Middle frontal gyrus (tissue), 1 donor: ENCODE measurements at regions not wholly inside any gene's neighbourhood (a gene's known extent, or its start where the extent isn't known, plus 50 kb on each side); places are given as distances from the start of the nearest gene placed in this dataset.
"Not testable (repeated sequence)": the region's sequence is repeated elsewhere in the genome, so short reads cannot be mapped to it uniquely, and the experiment has no call there.

Source experiments
- DNase-seq: peaks from one replicate; pipeline ENCODE4 v3.0.0-alpha.2; 2015; ENCODE audit warnings: low spot score; ENCODE audit errors: extremely low spot score

DNA sequence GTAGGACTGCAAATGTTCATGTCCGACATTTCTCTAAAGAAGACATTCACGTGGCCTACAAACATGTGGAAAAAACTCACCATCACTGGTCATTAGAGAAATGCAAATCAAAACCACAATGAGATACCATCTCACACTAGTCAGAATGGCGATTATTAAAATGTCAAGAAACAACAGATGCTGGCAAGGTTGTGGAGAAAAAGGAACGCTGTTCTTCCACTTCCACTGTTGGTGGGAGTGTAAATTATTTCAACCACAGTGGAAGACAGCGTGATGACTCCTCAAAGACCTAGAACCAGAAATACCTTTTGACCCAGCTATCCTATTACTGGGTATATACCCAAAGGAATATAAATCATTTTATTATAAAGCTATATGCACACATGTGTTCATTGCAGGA lies 253.9 kb upstream of the UBASH3B start:
- DNase-seq: not testable (repeated sequence)

DNA sequence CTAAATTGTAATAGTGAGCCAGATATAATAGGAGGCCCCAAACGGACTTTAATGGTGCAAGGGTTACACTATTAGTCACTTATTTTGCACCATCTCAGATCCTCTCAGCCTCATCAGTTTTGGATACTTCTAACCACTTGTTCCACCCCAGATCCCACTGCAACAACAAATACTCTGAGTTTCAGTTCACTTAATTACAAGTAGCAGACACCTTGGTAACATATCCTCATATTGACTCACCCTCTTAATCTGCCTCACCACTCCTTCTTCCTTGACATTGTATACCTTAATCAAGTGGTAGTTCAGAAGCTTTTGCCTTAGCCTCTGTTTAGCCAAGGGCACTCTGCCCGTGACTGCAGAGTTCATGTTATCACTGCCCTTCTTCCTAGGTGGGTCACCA lies 256.1 kb upstream of the UBASH3B start:
- DNase-seq: no peak

DNA sequence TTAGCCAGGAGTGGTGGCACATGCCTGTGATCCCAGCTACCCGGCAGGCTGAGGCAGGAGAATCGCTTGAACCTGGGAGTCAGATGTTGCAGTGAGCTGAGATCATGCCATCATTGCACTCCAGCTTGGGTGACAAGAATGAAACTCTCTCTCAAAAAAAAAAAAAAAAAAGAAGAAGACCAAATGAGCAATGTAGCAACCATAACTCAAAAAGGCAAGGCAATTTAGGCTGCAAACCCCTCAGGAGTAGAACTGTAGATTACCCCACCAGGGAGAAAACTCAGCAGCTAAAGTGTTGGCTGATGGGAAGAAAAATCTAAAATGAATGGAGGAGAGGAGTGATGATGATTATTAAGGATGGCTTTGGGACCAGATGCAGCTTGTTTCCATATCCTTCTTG lies 256.7 kb upstream of the UBASH3B start:
- no peak for DNase-seq

DNA sequence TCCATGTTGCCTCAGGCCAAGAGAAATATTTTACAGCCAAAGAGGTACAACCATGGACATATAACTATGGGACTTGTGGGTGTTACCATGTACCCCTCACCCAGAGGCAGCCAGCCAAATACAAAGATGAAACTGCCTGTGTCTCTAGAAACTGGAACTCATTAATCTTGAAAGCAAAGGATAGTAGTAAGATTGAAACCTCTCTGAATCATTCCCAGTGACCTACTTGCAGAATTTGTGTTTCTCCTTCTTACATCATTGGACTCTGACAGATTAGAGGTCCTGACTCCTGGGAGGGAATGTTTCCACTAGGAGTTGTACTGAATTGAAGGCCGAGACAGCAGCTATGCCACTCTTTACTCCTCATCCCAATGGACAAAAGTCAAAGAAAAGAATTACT lies 257.4 kb upstream of the UBASH3B start:
- no peak for DNase-seq

DNA sequence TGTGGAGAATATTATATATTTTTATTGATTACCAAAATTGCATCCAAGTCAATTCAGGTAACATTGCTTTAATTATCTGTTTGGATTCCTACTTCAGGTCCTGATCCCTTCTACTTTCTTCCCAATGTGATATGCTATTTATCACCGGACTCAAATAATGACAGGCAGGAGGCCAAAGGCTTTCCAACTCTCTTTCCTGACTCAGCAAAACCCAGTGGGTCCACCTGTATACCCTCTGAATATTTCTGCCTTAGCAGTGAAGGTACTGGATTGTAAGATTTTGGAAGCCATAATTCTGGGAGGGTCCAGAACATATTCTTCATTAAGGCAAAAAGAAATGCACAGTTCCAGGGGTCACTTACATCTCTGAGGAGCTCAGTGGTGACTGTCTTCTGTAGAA lies 260.2 kb upstream of the UBASH3B start:
- DNase-seq: no peak

DNA sequence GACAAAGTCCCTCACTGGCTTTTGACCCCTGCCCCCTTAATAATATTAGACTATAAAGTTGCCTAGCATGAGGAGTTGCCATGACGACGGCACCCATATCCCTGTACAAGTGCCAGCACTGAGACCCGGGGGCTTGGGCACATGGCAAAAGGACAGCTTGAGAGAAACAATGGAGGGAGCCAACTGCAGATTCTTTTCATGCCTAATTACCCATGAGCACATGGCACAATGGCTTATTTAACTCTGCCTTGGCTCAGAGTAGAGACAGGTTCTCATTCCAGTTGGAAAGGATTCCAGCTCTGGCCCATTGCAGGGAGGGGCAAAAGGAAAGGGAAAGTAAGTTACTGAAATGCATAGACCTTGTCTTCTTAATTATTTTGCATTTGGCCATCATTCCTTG lies 261.2 kb upstream of the UBASH3B start:
- no peak for DNase-seq

DNA sequence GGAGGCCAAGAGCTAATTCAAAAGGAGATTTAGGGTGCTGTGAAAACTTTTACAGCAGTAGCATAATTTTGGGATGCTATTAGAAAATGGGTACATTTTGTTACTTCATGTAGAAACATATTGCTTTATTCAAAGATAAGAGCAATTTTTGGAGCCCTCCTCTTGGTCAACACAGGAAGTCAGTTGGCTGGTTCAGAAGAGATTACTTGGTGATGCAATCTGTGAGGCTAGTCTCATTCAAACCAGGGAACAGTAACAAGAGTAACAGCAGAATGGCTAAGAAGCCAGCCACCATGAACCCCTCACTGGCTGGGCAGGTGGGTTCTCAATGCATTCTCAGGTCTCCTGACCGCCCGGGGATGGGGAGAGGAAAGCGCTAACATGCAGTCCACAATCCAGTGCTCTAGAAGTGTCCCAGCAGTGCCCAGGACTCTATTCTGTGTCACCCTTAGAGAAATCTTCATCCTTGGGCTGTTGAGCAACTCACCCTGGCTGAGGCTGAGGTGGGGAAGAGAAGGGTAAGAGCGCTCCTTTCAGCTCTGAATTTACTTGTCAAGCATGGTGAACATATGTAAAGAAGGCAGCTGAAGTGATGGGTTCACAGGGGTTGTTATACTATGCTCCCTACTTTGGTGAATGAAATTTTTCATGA lies 262.2 kb upstream of the UBASH3B start:
- DNase-seq: no peak

DNA sequence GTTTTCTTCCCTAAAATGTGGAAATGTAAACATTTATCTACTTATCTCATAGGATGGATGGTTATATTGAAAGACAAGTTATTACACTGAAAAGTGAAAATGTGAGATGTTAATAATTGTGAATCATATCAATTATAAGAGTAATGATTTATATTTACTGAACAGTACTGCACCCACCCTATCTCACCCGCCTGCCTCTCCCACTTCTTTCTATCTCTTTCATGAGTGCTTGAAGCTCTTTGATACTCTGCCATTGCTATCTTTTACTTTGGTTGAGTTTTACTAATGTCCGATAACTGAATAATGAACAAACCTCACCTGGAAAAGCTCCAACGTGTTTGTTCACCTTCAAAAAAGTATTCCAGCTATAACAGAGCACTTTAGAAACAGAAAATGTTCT lies 263.0 kb upstream of the UBASH3B start:
- DNase-seq: no peak

DNA sequence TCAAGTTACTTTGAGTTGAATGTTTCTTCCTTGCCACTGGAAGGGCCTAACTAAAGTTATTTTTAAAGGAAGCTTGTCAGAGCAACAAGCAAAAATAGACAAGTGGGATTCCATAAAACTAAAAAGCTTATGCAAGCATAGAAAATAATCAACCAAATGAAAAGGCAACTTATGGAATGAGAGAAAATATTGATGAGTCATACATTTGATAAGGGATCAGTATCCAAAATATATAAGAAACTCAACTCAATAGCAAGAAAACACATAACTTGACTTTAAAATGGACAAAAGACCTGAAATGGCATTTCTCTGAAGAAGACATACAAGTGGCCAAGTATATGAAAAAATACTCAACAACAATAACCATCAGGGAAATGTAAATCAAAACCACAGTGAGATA lies 264.5 kb upstream of the UBASH3B start:
- DNase-seq: no peak

DNA sequence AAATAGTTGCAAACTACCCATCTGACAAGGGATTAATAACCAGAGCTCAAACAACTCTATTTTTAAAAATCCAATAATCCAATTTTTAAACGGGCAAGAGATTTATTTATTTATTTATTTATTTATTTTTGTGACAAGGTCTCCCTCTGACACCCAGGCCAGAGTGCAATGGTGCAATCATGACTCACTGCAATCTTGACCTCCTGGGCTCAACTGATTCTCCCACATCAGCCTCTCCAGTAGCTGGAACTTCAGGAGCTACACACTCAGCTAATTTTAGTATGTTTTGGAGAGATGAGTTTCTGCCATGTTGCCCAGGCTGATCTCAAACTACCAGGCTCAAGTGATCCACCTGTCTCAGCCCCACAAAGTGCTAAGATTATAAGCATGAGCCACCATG lies 267.2 kb upstream of the BLID start:
- no peak for DNase-seq

DNA sequence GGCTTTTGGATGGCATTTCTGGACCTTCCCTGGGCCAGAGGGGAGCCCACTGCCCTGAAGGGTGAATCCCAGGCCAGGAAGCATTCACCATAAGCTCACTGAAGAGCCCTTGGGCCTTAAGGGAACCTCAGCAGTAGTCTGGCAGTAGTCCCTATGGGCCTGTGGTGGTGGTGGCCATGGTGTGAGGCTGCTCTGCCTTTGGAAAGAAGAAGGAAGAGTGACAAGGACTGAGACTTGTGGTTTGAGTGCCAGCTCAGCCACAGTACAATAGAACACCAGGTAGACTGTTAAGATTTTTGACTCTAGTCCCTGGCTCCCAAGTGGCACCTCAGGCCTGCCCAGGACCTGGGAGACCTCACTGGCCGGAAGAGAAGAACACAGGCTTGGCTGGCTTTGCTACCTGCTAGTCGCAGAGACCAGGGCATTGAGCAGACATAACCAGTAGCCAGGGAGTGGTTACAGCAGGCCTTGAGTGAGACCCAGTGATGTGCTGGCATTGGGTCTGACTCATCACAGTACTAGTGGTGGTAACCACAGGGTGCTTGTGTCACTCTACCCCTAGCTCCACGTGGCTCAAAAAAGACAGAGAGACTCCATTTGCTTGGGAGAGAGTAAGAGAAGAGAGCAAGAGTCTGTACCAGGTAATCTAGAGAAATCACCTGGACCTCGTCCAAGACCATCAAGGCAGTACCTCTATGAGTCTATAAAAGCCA lies 259.8 kb upstream of the BLID start:
- no peak for DNase-seq

DNA sequence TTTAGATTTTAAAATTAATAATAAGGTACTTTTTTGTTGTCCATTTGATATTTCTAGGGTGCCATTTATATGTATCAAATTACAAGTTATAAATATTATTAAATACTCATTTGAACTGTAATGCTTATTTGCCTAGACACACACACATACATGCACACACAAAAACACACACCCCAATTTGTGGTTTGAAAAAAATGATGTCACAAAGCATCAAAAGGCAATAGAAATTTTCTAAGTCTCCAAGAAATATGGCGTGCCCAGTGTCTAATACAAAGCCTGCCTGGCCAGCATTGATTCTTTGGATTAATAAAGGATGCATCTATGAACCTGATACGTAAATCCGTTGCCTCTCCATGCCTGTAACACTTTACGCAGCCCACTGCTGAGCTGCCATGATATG lies 252.8 kb upstream of the BLID start:
- no peak for DNase-seq

DNA sequence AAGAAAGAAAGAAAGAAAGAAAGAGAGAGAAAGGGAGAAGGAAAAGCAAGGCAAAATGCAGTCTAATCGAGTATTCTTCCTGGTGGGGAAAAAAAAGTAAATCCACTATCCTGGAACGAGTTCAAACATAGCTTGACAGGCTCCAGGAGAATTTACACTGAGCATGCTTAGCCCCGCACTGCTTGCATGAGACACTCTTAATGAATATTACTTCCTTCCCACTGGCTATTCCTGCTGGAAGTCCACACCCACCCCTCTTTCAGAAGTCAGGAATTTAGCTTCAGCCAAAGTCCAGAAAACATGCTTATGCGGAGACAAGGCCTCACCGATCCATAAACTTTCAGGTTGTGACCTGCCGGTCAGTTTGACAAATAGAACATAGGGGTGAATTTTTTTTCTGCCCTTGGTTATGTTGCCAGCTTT lies 251.8 kb upstream of the BLID start:
- DNase-seq: no peak

DNA sequence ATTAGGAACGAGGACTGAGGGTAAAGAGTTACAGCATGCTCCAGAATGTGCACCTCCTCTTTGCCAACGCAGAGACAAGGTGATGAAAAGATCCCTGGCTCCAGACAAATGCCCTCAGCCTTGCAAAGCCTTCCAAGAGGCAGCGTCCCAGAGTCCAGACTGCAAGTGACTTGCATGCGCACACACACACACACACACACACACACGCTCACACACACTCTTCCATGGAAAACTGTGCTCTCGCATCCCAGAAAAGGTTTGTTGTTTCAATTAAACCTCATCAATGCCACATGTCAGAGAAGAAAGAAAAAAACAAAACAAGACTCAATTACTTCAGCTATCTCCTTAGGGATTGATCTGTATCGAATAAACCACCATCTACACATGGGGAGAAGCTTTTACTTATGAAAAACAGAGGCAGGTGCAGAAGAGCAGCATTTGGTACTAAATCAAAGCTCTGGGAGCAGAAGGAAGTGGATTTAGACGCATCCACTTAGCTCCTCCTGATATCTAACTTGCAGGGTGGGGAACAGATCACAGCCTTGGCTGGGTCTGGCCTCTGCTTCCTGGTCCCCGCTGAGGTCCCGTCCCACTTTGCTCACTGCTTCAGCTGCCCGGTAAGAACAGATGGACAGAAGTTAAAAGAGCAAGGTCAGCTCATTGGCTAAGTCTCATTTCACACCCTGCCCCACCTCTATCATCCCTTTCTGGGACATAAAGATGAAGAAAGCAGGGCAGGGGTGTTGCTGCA lies 249.8 kb upstream of the BLID start:
- DNase-seq: no peak

DNA sequence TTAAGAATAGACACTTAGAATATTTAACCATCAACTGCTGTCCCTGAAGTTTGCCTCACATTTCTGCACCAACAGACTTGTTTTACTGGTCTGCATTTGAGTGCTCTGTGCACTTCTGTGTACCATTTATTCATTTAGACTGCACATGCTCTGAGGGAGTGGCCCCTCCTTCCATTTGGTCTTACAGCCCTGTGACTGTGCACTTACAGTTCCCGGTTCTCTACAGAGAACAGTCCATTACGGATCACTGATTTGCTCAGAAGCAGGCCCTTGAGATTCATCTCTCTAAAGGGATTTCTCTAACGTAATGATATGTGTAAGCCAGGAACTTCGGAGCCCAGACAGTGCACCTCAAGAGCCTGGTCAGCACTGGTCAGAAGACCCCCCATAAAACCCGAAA lies 247.3 kb upstream of the BLID start:
- no peak for DNase-seq

DNA sequence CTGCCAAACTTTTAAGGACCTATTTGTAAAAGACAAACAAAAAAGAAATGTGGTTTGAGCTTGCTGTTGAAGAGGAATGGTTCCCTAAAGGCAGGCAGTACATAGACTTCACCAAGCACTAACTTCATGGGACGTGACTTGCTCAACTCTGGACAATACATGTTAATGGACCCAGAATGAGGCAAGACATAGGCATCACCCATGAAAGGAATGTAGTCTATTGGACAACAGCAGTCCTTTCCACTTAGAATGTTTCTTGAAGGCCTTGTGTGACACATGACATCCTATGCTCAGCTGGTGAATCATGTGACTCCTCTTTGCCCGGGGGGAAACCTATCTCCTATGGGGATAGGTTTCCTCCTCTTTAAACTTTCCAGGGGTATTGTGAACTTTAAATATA lies 246.4 kb upstream of the BLID start:
- DNase-seq: no peak

DNA sequence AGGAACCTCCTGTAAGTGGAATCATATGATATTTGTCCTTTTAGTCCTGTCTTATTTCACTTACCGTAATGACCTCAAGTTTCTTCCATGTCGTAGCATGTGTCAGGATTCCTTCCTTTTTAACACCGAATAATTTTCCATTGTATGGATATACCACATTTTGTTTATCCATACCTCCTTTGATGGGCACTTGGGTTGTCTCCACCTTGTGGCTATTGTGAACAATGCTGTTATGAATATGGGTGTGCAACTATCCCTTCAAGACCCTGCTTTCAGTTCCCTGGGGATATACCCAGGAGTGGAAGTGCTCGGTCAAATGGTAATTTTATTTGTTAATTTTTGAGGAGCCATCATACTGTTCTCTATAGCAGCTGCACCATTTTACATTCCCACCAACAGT lies 244.9 kb upstream of the BLID start:
- no peak for DNase-seq

DNA sequence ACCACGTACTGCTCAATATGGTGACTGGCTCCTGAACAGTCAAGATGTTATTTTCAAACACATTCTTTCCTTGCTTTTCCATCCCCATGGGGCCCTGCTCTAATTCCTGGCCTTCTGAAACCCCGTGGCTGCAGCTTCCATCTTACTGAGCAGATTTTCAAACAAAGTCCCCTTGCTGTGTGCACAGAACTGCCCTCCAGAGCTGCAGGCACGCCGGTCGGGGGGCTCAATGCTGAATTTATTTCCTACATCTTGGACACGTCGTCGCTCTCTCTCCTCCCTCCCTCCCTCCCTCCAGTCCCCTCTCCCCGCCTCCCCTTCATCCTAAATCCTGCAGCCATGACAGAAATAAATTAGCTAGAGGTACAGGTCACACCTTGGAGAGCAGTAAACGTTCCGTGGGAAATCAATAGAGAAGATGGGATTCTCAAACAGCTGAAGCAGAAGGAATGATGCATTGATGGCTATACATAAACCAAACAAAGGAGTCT lies 243.1 kb upstream of the BLID start:
- DNase-seq: no peak

DNA sequence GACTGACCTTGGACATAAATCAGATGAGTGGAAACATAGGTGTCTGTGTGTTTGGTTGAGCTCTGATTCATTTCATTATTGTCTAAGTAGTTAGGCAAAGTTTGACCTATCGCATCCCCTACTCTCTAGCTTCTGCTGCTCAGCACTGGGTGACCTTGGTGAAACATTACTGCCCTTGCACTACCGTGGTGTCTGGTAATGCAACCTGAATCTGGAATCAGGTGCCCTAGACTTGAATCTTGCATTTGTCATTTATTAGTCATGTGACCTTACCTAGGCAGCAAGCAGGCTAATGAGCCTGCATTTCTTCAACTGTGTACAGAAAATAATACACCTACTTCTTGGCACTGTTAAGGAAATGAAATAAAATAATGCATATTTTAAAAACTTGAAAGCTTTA lies 242.3 kb upstream of the BLID start:
- no peak for DNase-seq

DNA sequence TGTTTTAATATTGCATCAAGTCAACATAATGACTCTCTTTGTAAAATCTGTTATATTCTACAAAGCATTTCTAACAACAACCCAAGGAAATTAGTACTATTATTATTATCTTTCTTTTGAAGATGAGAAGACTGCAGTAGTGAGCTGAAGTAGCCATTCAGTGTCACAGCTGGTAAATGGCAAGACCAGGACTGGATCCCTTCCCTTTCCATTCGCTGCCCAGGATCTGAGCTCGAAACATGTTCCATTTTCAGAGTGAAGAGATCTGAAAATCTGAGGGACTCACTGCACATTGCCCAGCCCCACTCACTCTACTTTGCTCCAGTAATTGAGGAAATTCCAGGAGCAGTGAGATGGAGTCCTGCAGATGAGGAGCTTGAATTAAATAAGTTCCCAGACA lies 240.0 kb upstream of the BLID start:
- DNase-seq: no peak

DNA sequence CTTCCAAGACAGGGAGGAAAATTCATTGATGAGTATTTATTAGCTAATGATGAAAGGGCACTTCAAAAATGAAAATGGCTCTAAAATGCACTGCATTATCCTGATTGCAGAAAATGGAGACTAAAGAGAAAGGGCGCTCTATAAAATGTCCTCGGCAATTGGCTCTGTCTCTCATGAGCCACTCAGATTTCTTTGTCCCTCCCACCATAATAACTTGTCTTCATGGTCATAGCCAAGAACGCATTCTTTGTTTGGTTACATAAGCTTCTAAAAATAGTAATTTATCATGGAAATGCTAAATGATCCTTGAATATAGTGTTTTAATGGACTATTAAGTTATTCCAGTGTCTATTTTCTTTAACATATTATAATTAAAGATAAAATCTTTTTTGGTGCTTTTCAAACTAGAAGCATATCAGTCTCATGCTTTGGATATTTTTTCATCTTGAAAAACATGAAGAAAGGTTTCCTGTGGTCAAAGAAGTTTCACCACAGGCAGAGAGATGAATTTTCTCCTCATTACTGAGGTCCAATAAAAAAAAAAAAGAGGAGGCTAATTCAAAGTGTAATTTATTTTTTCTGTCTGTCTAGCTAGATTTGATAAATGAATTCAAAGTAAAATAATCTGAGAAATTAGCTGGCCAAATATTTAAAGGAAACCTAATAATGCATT lies 238.1 kb upstream of the BLID start:
- no peak for DNase-seq

DNA sequence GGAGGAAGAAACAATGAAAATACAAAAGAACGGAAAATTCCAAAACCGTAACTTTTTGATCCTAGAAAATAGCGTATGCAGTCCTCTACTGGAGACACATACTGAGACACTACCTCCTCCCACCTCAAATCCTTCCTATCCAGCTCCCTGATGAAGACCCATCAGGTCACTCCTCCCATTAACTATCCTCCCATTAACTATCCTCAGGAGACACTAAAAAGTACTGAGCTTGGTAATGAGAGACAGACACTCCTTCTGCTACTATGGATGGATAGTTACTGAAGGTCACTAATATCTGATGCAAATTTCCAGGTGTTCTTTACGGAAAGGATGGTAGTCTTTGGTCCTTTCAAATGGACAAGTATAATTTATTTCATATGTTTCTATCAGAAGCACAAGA lies 237.5 kb upstream of the BLID start:
- no peak for DNase-seq
